BLaER1 (cell line): ENCODE measurements at regions not wholly inside any gene's neighbourhood (a gene's known extent, or its start where the extent isn't known, plus 50 kb on each side); places are given as distances from the start of the nearest gene placed in this dataset.
"Not testable (repeated sequence)": the region's sequence is repeated elsewhere in the genome, so short reads cannot be mapped to it uniquely, and the experiment has no call there.

Experiments used
- H3K27ac ChIP-seq: shearing (Covaris generic); formaldehyde crosslinking; 2 replicates; pipeline ENCODE4 v1.8.1; 2022
- H3K27me3 ChIP-seq: shearing (Covaris generic); formaldehyde crosslinking; 2 replicates; pipeline ENCODE4 v1.8.1; 2022
- H3K36me3 ChIP-seq: shearing (Covaris generic); formaldehyde crosslinking; 2 replicates; pipeline ENCODE4 v1.8.1; 2022
- H3K4me1 ChIP-seq: shearing (Covaris generic); formaldehyde crosslinking; 2 replicates; pipeline ENCODE4 v1.8.1; 2022
- H3K4me2 ChIP-seq: shearing (Covaris generic); formaldehyde crosslinking; 2 replicates; pipeline ENCODE4 v1.8.1; 2022
- H3K4me3 ChIP-seq: shearing (Covaris generic); formaldehyde crosslinking; 2 replicates; pipeline ENCODE4 v1.8.1; 2022
- H3K9ac ChIP-seq: shearing (Covaris generic); formaldehyde crosslinking; 2 replicates; pipeline ENCODE4 v1.8.1; 2022
- H3K9me3 ChIP-seq: shearing (Covaris generic); formaldehyde crosslinking; 2 replicates; pipeline ENCODE4 v1.8.1; 2022
- H4K20me1 ChIP-seq: shearing (Covaris generic); formaldehyde crosslinking; 2 replicates; pipeline ENCODE4 v1.8.1; 2022
- Cebpa-rat ChIP-seq: shearing (Covaris generic); IDR thresholded peaks from 2 replicates; pipeline ENCODE4 v1.8.1; 2022

- Histone ChIP-seq H3K9me3 (no peaks in the 10 kb centered on the region), H3K4me1 (no peaks in the 10 kb centered on the region), H3K9ac (no peak overlapping the region), H3K4me2 (no peak overlapping the region), H4K20me1 (no peaks in the 10 kb centered on the region), H3K4me3 (no peak overlapping the region), H3K27me3 (no peaks in the 10 kb centered on the region), H3K27ac (no peak overlapping the region), H3K36me3 (no peaks in the 10 kb centered on the region)
- no peak for TF ChIP-seq Cebpa-rat
Observed at GRCh38 chr15:81890496-81890895, 155.3 kb downstream of the MEX3B start.

- Histone ChIP-seq H4K20me1 (no peaks in the 10 kb centered on the region), H3K9ac (no peak overlapping the region), H3K4me1 (no peaks in the 10 kb centered on the region), H3K27ac (no peak overlapping the region), H3K27me3 (no peaks in the 10 kb centered on the region), H3K36me3 (no peaks in the 10 kb centered on the region), H3K9me3 (no peaks in the 10 kb centered on the region), H3K4me3 (no peak overlapping the region), H3K4me2 (no peak overlapping the region)
- TF ChIP-seq Cebpa-rat, result no peak
Observed at GRCh38 chr15:81889485-81889881, 156.3 kb downstream of the MEX3B start.

- no peaks in the 10 kb centered on the region for H3K4me1 ChIP-seq
- no peak overlapping the region for H3K4me2 ChIP-seq
- no peaks in the 10 kb centered on the region for H3K9me3 ChIP-seq
- H3K36me3 ChIP-seq, result no peaks in the 10 kb centered on the region
- no peaks in the 10 kb centered on the region for H4K20me1 ChIP-seq
- no peak overlapping the region for H3K27ac ChIP-seq
- no peak overlapping the region for H3K9ac ChIP-seq
- H3K4me3 ChIP-seq, result no peak overlapping the region
- no peak for TF ChIP-seq Cebpa-rat
- no peaks in the 10 kb centered on the region for H3K27me3 ChIP-seq
Observed at GRCh38 chr15:81888748-81889484, 156.9 kb downstream of the MEX3B start.

- Histone ChIP-seq H3K9ac (no peak overlapping the region), H3K4me1 (no peaks in the 10 kb centered on the region), H3K9me3 (no peaks in the 10 kb centered on the region), H4K20me1 (no peaks in the 10 kb centered on the region), H3K27ac (no peak overlapping the region), H3K36me3 (no peaks in the 10 kb centered on the region), H3K27me3 (no peaks in the 10 kb centered on the region), H3K4me2 (no peak overlapping the region), H3K4me3 (no peak overlapping the region)
- no peak for TF ChIP-seq Cebpa-rat
Observed at GRCh38 chr15:81887912-81888311, 157.9 kb downstream of the MEX3B start.

- H3K4me2 ChIP-seq, H3K4me1 ChIP-seq, H3K9me3 ChIP-seq, H3K27me3 ChIP-seq, H3K36me3 ChIP-seq, H3K9ac ChIP-seq, H3K4me3 ChIP-seq, H3K27ac ChIP-seq, H4K20me1 ChIP-seq: not testable (repeated sequence)
Observed at GRCh38 chr15:81887188-81887587, 158.6 kb downstream of the MEX3B start.

GRCh38 chr15:81886591-81886990 lies 159.2 kb downstream of the MEX3B start:
- H3K4me1 ChIP-seq, result no peaks in the 10 kb centered on the region
- no peak for TF ChIP-seq Cebpa-rat
- H3K9ac ChIP-seq, result no peak overlapping the region
- no peak overlapping the region for H3K27ac ChIP-seq
- H3K27me3 ChIP-seq, result no peaks in the 10 kb centered on the region
- H3K4me2 ChIP-seq, result no peak overlapping the region
- no peaks in the 10 kb centered on the region for H4K20me1 ChIP-seq
- no peaks in the 10 kb centered on the region for H3K9me3 ChIP-seq
- no peak overlapping the region for H3K4me3 ChIP-seq
- H3K36me3 ChIP-seq, result no peaks in the 10 kb centered on the region

GRCh38 chr15:81886080-81886479 lies 159.7 kb downstream of the MEX3B start:
- Histone ChIP-seq H3K27ac (no peak overlapping the region), H3K4me3 (no peak overlapping the region), H3K36me3 (no peaks in the 10 kb centered on the region), H3K9ac (no peak overlapping the region), H3K9me3 (no peaks in the 10 kb centered on the region), H3K4me2 (no peak overlapping the region), H4K20me1 (no peaks in the 10 kb centered on the region), H3K27me3 (no peaks in the 10 kb centered on the region), H3K4me1 (no peaks in the 10 kb centered on the region)
- TF ChIP-seq Cebpa-rat, result no peak

GRCh38 chr15:81885135-81885534 lies 160.7 kb downstream of the MEX3B start:
- Histone ChIP-seq H3K4me3 (no peak overlapping the region), H3K4me1 (peaks cover 5% of the 10 kb centered on the region; the same call in 1 of the 2 replicates), H3K27ac (no peak overlapping the region), H3K9ac (no peak overlapping the region), H3K9me3 (no peaks in the 10 kb centered on the region), H3K4me2 (no peak overlapping the region), H3K27me3 (no peaks in the 10 kb centered on the region), H3K36me3 (no peaks in the 10 kb centered on the region), H4K20me1 (no peaks in the 10 kb centered on the region)
- no peak for TF ChIP-seq Cebpa-rat

GRCh38 chr15:81882504-81882903 lies 163.3 kb downstream of the MEX3B start:
- H3K27me3 ChIP-seq, result no peaks in the 10 kb centered on the region
- TF ChIP-seq Cebpa-rat, result no peak
- no peaks in the 10 kb centered on the region for H3K9me3 ChIP-seq
- H3K4me1 ChIP-seq, result peaks cover 9% of the 10 kb centered on the region; the same call in 1 of the 2 replicates
- H3K27ac ChIP-seq, result no peak overlapping the region
- H3K9ac ChIP-seq, result no peak overlapping the region
- no peak overlapping the region for H3K4me3 ChIP-seq
- H3K36me3 ChIP-seq, result no peaks in the 10 kb centered on the region
- H3K4me2 ChIP-seq, result no peak overlapping the region
- no peaks in the 10 kb centered on the region for H4K20me1 ChIP-seq

GRCh38 chr15:81880833-81881232 lies 165.0 kb downstream of the MEX3B start:
- no peaks in the 10 kb centered on the region for H3K9me3 ChIP-seq
- H3K27me3 ChIP-seq, result no peaks in the 10 kb centered on the region
- no peaks in the 10 kb centered on the region for H3K36me3 ChIP-seq
- no peak overlapping the region for H3K27ac ChIP-seq
- TF ChIP-seq Cebpa-rat, result no peak
- H3K4me2 ChIP-seq, result peak overlapping the region; percentile 7; the same call in 1 of the 2 replicates
- no peaks in the 10 kb centered on the region for H4K20me1 ChIP-seq
- no peak overlapping the region for H3K4me3 ChIP-seq
- H3K9ac ChIP-seq, result no peak overlapping the region
- H3K4me1 ChIP-seq, result peaks cover 9% of the 10 kb centered on the region; the same call in 1 of the 2 replicates

- Histone ChIP-seq H3K9ac (no peak overlapping the region), H3K36me3 (no peaks in the 10 kb centered on the region), H3K9me3 (no peaks in the 10 kb centered on the region), H3K4me2 (peak overlapping the region; percentile 7; the same call in 1 of the 2 replicates), H4K20me1 (no peaks in the 10 kb centered on the region), H3K27ac (no peak overlapping the region), H3K4me1 (peaks cover 9% of the 10 kb centered on the region; the same call in 1 of the 2 replicates), H3K27me3 (no peaks in the 10 kb centered on the region), H3K4me3 (no peak overlapping the region)
- TF ChIP-seq Cebpa-rat, result no peak
Observed at GRCh38 chr15:81880314-81880713, 165.5 kb downstream of the MEX3B start.

GRCh38 chr15:81875717-81876116 lies 170.1 kb downstream of the MEX3B start:
- not testable (repeated sequence) for H3K36me3 ChIP-seq, H4K20me1 ChIP-seq

GRCh38 chr15:81870746-81871106 lies 175.1 kb downstream of the MEX3B start:
- H3K27me3 ChIP-seq, H3K4me3 ChIP-seq, H3K9ac ChIP-seq, H3K27ac ChIP-seq, H4K20me1 ChIP-seq, H3K9me3 ChIP-seq, H3K4me2 ChIP-seq, H3K36me3 ChIP-seq: not testable (repeated sequence)
- peaks cover 14% of the 10 kb centered on the region for H3K4me1 ChIP-seq

More at GRCh38 chr15:81875717-81876116, 170.1 kb downstream of the MEX3B start:
- not testable (repeated sequence) for H3K27me3 ChIP-seq, H3K4me3 ChIP-seq, H3K9me3 ChIP-seq, H3K9ac ChIP-seq, H3K27ac ChIP-seq, H3K4me1 ChIP-seq, H3K4me2 ChIP-seq

GRCh38 chr15:81870062-81870745 lies 175.6 kb downstream of the MEX3B start:
- not testable (repeated sequence) for H3K4me3 ChIP-seq, H4K20me1 ChIP-seq, H3K9ac ChIP-seq, H3K36me3 ChIP-seq, H3K9me3 ChIP-seq, H3K27me3 ChIP-seq, H3K4me2 ChIP-seq, H3K27ac ChIP-seq
- peaks cover 19% of the 10 kb centered on the region for H3K4me1 ChIP-seq
